OCI-LY7 (cell line): ENCODE measurements at regions not wholly inside any gene's neighbourhood (a gene's known extent, or its start where the extent isn't known, plus 50 kb on each side); places are given as distances from the start of the nearest gene placed in this dataset.

Experiments used
- EZH2phosphoT487 ChIP-seq: fragments of 200-600 bp; sonication (generic); IDR thresholded peaks from 2 replicates; pipeline ENCODE4 v1.6.1; 2018; ENCODE audit warnings: low read depth, borderline replicate concordance, mild to moderate bottlenecking, mixed run types, antibody characterized with exemption, low read length, moderate library complexity, mixed read lengths
- TF ChIP-seq, protein P1 (sequence below): fragments of 200-600 bp; sonication (generic); conservative IDR thresholded peaks from 2 replicates; pipeline ENCODE4 v1.5.1; 2014; ENCODE audit warnings: mild to moderate bottlenecking, antibody characterized with exemption, low read length, moderate library complexity, mixed read lengths

DNA sequence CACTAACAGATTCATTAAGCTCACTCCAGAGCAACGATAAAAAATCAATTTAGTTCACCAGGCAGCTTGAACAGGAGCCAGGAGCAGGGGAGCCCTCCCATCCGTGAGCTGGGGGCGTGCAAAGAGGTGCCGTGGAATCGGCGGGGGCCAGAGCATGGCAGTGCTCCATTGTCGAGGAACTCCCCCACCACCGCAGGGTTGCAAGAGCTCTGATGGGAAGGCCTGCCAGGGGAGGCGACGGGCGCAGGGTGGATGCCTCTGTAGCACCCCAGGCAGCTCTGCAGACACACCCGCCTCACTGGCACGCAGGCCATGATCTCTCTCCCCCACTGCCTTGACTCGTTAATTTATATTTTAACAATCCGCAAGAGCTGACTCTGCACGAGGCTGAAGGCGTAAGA, 433.2 kb downstream of the MIAT start:
- TF ChIP-seq, protein P1, sequence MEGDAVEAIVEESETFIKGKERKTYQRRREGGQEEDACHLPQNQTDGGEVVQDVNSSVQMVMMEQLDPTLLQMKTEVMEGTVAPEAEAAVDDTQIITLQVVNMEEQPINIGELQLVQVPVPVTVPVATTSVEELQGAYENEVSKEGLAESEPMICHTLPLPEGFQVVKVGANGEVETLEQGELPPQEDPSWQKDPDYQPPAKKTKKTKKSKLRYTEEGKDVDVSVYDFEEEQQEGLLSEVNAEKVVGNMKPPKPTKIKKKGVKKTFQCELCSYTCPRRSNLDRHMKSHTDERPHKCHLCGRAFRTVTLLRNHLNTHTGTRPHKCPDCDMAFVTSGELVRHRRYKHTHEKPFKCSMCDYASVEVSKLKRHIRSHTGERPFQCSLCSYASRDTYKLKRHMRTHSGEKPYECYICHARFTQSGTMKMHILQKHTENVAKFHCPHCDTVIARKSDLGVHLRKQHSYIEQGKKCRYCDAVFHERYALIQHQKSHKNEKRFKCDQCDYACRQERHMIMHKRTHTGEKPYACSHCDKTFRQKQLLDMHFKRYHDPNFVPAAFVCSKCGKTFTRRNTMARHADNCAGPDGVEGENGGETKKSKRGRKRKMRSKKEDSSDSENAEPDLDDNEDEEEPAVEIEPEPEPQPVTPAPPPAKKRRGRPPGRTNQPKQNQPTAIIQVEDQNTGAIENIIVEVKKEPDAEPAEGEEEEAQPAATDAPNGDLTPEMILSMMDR: no peak
- TF ChIP-seq EZH2phosphoT487: no peak
